NCI-H2171 (cell line): ENCODE measurements at regions not wholly inside any gene's neighbourhood (a gene's known extent, or its start where the extent isn't known, plus 50 kb on each side); places are given as distances from the start of the nearest gene placed in this dataset.

Experiments used
- DNase-seq: peaks from one replicate; lab custom pipeline; 2025; lab: John Stamatoyannopoulos, UW

DNA sequence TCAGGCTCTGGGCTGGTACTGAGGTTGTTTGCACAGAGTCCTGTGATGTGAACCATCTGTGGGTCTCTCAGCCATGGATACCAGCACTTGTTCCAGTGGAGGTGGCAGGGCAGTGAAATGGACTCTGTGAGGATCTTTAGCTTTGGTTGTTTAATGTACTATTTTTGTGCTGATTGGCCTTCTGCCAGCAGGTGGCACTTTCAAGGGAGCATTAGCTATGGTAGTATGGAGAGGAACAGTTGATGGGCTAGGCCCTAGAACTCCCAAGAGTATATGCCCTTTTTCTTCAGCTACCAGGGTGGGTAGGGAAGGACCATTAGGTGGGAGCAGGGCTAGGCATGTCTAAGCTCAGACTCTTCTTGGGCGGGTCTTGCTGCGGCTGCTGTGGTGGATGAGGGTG, 257.0 kb upstream of the GYPC start:
- DNase-seq: no peak

DNA sequence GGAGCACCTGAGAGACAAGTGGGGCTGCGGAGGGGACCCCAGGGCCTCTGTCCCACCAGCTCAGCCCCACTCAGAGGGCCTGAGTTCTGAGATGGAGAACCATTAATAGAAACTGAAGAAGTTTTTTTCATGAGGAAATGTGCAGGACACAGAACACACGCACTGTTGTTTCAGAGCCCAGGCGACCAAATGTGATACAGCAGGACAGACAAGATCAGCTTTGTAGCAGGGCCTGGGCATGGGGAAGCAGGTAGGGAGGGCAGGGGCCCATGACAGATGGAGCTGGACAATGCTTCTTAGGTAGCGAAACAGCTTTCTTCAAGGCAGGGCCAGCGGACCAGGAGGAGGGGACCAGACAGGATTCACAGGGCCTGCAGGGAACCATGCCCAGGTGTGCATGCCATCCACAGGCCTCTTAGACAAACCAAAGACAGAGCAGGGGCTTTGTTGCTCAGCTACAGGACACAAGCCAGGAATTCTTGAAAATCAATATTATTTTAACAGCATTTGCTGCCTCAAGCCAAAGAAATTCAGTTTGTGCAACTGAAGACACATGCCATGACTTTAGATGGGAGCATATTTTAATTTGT, 252.8 kb upstream of the GYPC start:
- no peak for DNase-seq

DNA sequence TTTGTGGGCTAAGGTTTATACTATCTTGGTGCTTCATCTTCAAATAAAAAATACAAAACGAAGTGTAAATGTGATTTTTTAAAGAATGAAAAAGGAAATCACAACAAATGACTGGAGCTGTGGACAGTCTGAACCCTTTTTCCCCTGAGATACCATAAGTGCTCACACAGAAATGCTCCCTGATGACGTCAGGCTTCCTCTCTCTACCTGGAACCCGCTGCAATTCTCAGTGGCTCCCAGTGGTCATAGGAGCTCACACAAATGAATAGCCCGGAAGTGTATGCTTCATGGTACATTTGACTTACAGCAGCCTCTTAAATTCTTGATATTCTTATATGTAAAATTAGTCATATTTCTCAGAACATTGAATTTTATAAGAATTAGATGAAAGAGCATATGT, 249.7 kb upstream of the GYPC start:
- DNase-seq: no peak

DNA sequence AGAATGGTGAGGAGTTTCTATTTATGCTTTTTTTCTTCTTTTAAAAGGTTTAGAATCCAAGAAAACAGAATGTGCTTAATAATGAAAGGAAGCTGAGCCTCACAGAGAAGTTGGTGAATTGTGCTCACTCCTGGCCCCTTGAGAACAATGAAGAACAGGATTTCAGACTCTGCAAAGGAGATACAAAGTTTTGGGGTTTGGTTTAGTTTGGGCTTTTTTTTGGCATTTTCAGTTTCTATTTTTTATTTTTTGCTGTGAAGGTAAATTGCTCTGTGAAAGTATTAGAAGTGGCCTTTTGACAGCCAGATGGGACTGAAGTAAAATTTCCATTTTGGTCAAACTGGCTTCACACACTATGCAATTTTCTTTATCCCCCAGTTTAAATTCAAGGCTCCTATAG, 247.3 kb upstream of the GYPC start:
- DNase-seq: no peak

DNA sequence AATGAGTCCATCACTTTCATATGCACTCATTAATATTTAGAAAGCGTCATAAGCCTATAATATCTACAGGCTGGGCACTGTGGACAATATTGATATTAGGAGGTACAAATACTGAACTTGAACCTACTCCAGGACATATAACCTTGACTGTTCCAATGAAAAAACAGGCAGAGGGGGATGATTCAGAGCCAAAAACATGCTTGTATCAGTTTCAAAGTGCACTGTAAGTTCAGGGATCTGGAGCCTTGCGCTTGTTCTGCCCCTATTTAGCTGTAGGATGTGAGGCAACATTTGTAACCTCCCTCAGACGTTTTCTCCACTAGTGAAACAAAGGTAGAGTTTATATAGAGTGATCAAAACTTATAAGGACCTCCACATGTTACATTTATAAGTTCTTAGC, 246.1 kb upstream of the GYPC start:
- no peak for DNase-seq

DNA sequence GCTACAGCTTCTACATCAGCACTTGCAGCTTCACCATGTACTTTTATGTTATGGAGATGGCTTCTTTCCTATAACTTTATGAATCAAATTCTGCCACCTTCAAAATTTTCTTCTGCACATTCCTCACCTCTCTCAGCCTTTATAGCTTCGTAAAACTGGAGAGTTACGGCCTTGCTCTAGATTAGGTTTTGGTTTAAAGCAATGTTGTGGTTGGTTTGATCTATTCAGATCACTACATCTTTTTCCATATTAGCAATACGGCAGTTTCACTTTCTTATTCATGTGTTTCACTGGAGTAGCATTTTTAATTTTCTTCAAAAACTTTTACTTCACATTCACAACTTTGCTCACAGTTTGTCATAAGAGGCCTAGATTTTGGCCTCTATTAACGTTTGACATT, 242.9 kb upstream of the GYPC start:
- DNase-seq: no peak

DNA sequence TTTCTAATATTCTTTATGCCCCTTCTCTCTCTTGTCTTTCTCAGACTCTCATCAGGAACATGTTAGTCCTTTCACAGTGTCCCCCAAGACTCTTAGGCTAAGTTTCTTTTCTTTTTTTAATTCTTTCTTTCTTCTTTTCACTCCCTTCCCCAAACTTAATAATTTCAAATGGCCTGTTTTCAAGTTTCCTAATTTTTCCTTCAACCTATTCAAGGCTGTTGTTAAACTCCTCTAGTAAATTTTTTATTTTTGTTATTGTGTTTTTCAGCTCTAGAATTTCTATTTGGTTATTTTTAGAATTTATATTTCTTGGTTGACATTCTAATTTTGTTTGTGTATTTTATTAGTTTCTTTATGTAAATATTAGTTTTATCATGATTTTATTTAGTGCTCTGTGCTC, 236.6 kb upstream of the GYPC start:
- no peak for DNase-seq

DNA sequence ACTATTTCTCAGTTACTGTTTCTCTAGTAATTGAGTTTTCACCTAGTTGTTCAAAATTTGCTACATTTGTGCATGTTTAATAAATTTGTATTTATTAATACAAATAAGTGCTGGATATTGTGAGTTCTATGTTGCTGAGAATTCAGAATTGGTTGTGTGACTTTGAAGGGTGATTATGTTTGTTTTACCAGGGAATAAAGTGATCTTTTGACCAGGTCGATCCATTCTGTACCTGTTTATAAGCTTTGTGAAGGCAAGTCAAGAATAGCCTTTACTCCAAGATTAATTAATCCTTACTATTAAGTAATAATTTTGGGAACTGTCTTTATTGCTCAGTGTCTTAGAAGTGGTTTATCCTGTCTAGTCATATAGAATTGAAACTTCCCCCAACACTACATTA, 230.0 kb upstream of the GYPC start:
- no peak for DNase-seq

DNA sequence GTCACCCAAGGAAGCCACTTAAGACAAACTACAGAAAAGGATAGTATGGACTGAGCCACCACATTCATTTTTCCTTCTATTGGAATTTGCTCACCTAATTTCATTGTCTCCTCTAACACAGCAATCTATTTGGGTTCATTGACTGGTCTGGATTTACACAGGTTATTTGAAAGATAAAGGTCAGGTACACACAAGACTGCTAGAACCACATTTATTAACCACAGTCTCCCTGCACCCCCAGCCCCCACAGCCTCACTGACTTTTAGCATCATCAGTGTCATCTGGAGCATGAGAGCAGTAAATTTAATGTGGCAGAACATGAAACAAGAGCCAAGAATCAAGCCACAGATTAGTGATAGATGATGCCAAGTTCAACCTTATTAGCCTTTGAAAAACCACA, 226.9 kb upstream of the GYPC start:
- DNase-seq: no peak

DNA sequence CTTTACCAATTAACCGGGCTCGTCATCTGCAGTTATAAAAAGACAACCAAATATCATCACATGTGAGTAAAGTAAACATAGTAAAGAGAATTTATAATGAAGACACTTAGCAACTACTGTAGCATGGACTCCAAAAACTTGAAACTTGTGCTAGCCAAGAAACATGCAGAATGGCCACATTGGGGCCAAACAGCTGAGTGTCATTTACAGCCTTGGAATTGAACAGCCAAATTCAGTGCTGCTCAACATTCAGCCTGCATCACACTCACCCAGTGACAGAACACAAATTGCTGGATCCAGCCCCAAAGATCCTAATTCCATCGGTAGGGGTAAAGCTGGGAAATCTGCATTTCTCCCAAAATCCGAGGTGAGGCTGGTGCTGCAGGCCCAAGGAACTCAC, 224.8 kb upstream of the GYPC start:
- DNase-seq: no peak

DNA sequence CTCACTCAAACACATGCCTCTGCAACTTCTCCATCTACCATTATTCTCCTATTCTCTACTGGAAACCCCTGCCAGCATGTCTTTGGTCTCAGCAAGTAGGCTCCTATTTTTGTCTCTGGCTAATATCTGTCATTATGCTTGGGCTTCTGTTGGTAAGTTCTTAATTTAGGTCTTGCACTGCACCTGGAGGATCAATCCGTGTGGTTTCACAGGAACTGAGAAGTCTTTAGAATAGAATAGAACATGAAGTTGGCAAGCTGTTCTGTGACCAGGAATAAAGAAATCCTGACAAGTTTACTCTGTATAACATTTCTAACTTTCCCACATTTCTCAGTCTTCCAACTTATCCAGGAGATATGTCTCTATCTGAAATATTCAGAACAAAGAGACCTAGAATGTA, 219.5 kb upstream of the GYPC start:
- no peak for DNase-seq

DNA sequence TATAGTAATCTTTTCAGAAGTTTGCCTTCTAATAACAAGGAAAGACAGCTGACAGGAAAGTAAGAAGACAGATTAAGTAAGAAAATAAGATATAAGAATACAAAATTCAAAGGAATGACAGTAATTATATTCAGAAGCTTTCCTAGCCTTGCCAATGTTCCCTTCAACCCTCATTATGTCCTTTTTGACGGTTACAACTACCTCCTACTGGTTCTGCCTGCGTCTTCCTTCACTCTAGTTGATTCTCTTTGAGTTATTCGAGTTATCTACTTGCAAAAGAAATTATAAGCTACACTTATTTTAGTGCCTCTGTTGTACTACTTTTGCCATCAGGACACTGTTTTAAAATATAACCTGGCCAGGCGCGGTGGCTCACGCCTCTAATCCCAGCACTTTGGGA, 218.9 kb upstream of the GYPC start:
- no peak for DNase-seq

DNA sequence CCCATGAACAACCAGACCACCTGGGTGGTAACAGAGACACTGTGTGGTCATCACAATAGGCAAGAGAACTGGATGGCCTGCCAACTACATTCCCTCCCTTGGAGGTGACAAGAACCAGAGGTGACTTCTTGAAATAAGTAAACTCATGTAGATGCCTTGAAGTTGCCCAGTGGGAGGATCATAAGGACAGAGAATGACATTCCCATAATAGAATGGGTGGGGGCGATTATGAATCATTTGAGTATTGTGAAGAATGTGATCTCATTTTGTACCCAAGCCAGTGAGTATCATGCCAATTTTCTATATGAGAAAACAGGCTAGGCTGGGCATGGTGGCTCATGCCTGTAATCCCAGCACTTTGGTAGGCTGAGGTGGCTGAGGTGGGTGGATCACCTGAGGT, 211.4 kb upstream of the GYPC start:
- DNase-seq: no peak

DNA sequence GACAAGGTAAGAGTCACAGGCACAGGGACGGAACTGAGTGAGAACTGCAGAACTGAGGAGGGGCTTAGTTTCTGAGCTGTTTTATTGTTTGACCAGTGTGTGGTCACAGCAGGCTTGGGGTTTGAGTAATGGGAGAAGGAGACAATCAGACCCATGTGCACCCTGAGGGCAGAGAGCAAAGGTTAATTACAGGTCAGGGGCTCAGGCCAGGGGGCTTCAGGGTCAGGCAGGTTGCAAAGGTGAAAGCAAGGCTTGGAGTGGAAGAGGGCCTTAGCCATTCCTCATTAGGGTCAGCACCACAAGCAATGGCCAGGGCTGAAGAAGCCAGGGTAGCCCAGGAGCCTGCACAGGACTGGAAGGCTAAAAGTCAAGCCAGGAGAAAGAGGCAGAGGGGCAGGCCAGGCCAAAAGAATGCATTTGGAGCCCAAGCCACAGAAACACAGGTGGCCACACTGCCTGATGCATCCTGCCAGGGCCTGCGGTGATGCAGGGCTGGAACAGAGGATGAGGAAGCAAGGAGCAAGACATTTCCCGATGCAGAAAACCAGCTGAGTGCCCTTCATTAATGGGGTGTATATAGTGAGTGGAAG, 209.8 kb upstream of the GYPC start:
- no peak for DNase-seq

DNA sequence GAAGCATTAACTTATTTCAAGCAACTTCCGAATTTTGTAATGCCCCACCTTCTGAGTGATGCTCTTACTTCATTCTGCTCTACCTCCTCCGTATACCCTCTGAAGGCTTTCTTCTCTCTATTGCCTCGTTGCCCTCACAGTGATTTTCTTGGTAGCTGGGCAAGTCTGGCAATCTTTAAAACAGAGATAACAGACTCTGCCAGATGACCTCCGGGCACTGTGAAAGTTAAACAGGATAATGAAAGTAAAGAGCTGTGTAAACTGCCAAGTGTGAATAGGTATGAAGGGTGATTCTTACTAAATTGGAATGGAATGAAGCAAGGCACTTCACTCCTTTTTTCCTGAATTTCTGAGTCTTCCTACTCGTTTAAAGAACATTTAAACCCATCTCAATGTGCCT, 207.3 kb upstream of the GYPC start:
- no peak for DNase-seq

DNA sequence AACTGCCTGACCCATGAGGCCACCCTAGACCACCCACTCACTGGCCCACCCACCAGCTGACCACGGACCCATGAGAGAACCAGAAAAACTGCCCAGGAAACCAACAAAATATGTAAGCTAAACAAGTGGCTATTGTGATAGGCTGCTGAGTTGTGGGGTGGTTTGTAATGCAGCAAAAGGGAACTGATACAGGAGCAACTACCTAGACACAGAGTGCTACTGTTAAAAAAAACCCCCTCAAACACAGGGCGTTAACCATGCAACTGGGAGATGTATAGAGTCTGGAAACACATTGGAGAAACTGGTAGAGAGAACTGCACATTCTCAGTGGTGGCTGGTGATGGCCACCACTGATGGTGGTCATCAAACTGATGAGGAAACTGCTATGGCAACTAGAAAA, 206.3 kb upstream of the GYPC start:
- DNase-seq: no peak

DNA sequence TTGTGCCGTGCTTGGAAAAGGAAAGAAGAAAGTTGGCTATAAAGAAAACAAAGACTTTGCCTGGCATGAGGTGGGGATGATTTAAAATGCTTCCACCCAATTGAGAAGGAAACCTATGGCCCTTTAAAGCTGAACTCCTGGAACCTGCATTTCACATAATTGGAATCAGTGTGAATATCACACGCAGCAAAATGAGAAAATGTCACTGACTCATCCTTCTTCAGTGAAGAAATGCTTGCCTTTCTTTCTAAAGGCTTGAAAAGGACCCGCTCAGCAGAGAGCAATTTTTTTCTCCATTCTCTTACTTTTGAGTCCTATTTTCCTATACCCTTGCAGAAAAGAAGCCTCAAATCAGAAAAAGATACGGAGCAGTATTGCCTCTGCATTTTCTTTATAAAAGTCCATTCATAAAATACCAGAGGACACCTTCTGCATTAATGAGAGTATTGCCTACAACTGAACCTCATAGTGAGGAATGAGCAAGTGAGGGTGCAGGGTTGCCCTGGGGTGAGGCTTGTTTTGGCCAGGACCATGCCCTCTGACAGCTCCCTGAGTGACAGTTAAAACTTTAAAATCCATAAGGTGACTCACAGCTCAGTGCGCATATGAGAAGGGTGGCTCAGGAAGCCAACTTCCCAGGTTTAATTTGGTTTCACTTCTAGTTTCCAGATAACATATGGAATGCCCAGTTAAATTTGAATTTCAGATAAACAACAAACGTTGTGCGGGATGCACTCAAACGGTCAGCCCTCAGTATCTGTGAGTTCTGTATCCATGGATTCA, 191.9 kb upstream of the GYPC start:
- DNase-seq: no peak

DNA sequence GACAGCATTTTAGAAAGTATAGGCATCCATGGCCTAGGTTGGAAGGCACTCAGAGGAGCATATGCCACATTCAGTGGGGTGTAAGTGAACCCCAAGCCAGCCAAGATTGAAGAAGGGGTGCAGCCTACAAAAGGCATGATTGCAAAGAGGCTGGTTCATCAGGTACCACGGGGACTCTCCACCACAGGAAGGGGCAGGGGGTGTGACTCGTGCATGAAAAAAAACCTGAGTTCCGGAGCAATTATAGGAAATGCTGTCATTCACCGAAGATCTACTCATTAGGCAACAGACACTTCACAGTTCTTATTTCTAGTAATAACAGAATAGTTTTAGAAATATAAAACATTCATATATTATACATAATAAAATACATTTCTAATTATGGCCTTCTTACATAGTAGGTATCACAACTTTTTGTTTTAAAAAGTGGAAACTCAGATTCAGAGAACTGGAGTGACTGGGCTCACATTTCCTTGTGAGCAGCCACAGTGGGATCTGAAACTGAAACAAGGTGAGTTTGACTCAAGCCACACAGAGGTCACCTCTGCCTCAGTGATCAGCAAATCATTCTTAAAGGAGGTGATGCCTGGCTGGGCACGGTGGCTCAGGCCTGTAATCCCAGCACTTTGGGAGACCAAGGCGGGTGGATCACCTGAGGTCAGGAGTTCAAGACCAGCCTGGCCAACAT, 188.4 kb upstream of the GYPC start:
- no peak for DNase-seq

DNA sequence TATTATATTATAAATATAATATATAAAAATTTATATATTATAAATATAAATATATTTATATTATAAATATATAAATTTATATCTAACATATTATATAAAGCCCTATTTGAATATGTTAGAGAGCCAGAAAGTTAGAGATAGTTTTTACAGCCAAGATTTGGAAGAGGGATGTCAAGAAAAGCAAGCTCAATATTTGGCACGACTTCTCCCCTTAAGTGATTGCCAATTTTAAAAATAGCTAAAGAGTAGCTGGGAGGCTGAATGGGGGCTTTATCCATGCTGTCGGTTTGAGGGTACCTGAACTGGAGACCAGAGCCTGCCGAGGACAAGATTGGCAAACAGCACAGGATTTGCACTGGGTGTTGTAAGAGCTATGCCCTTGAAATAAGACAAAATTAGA, 180.9 kb upstream of the GYPC start:
- no peak for DNase-seq

DNA sequence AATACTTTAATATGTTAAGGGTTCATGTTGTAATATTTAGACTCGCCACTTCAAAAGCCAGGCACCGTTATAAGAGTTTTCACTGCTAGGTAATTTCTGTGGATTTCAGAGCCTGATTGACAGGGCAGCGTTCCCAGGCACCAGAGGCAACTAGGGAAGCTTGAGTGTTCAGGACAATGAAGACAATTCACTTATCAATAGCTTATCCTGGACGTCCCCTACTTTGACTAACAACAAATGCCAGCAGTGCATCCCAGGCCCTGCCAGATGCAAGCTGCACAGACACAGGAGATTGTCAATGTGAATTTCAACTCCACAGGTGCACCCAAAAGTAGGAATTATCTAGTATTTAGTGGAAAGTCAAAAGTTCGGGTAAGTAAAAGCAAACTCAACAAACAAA, 179.3 kb upstream of the GYPC start:
- no peak for DNase-seq

DNA sequence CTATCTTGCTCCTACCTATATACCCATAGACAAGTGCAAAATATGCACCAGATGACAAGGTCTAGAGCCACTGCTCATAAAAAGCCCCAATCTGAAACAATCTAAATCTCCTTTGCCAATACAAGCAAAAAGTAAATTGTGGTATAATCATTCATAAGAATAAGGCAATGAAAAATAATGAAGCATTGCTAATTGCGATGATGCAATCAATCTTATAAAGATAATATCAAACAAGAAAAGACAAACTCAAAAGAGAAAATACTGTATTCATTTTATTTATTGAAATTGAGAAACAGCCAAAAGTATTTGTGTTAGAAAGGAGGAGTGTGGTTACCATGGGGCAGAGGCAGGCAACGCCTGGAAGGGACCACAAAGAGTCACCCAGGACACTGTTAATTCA, 175.9 kb upstream of the GYPC start:
- no peak for DNase-seq

DNA sequence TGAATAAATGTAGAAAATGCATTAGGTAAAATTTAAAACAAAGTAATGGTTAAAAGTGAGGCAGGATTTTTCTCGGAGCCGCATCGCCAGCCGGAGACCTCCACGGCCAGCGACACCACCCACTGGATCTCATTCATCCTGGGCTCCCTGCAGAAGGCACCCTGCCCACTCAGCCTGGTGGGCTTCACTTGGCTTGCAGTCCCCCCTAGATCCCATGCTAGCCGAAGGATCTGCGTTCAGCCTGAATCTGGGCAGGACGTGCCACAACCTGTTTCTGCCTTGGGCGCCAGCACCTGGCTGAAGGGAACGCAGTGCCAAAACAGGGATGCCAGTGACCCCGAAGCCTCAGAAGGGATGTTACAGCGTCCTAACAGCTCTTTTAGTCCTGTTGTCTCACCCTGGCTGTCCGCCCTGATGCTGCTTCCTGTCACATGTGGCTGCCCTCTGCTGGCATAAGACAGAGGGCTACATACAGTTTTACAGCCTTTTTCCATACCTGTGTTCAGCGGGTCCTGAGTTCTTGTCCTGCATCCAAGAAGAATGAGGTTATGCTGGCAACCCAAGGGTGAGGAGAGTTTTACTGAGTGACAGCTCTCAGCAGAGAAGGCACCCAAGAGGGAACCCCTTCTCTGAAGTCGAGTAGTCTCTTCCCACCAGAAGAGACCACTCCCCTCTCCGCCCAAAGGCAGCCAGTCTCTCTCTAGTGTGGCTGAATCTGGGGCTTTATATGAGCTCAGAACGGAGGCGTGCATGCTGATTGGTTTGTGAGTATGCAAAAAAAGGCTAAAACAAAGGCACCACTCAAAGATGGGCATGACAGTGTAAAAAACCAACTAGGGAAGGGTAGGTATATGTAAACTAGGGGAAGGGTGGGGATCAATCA, 173.1 kb upstream of the GYPC start:
- no peak for DNase-seq
